Occipital lobe (tissue), 1 donor: ENCODE measurements at regions not wholly inside any gene's neighbourhood (a gene's known extent, or its start where the extent isn't known, plus 50 kb on each side); places are given as distances from the start of the nearest gene placed in this dataset.

Source experiments
- DNase-seq: peaks from one replicate; lab custom pipeline; 2025; lab: John Stamatoyannopoulos, UW

- DNase-seq: no peak
Measured at GRCh38 chr6:167733740-167734661, 92.7 kb upstream of the AFDN start.

DNA sequence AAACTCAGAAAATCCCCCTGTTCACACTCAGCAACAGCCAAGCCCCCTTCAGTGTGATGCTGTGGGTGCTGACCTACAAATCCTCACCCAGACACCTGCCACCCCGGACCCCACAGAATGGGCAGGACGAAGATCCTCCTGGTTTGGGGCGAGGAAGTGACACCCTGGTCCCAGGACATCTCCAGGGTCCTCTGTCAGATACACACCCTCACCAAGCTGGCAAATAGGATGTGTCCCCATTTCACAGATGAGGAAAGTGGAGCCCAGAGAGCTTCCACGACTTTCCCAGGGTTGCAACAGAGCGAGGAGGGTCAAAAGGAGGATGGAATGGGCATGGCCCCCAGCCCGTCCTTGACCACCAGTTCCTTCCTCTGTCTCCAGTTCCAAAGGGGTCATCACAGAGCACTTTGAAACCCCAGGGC lies 92.0 kb upstream of the AFDN start:
- no peak for DNase-seq

GRCh38 chr6:167735084-167735950 lies 91.4 kb upstream of the AFDN start:
- no peak for DNase-seq

DNA sequence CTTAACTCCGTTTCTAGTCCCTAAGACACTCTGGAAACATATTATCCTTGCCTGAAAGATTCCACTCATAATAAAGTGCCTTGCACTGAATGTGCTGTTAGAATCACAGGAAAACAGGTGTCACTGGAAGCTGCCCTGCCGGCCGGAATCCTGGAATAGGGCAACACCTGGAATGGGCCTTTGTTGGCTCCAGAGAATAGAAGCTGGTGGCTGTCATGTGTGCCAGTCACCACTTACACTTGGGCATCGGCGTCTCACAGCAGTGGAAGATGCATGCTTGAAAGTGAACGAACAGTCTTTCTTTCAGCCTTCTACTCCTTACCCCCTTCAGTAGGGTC lies 90.8 kb upstream of the AFDN start:
- no peak for DNase-seq

GRCh38 chr6:167736486-167737204 lies 90.1 kb upstream of the AFDN start:
- DNase-seq: no peak

DNA sequence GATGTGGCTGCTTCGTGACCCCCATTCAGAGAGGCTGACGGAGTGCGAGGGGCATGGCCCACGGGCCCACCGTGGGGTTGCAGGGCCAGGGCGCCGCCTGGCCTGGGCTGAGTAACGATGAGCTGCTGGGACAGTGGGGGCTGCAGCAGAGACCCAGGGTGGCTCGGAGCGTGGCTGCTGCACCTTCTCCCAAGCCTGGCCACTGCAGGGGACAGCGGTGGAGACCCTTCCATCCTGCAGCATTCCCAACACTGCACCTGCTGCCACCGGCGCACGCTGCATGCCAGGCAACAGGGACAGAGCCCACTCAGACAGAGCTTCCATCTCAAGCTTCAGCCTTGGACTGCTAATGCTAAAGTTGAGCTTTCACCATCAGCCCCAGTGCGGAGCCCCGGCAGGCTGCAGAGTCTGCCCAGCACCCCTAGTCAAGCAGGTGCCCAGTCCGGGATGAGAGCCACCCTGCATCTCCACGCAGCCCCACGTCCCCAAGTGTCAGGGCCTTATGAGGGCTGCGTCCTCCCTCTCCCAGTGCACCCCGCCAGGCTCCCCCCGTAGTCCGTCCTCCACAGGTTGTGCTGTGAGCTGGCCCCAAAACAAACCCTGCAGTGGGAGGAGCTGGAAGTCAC lies 89.4 kb upstream of the AFDN start:
- no peak for DNase-seq

DNA sequence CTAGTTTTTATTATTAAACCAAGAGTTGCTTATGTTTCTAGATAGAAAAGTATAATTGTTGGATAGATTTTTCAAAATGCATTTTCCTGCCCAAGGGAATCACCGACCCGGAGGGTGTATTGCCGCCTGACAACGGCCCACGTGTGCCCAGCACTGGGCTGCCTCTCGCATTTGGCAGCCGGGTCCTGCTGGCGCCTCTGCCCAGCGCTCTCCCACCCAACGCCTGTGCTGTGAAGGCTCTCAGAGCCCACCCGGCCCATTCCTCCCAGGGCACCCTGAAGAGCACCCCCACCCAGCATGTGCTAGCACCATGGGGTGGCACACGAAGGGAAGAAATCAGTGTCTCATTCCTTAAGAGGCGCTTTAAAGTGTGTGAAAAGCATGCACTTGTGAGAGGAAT lies 88.3 kb upstream of the AFDN start:
- no peak for DNase-seq

- no peak for DNase-seq
Measured at GRCh38 chr6:167739721-167740475, 86.8 kb upstream of the AFDN start.

GRCh38 chr6:167742719-167743303 lies 83.9 kb upstream of the AFDN start:
- DNase-seq: no peak

DNA sequence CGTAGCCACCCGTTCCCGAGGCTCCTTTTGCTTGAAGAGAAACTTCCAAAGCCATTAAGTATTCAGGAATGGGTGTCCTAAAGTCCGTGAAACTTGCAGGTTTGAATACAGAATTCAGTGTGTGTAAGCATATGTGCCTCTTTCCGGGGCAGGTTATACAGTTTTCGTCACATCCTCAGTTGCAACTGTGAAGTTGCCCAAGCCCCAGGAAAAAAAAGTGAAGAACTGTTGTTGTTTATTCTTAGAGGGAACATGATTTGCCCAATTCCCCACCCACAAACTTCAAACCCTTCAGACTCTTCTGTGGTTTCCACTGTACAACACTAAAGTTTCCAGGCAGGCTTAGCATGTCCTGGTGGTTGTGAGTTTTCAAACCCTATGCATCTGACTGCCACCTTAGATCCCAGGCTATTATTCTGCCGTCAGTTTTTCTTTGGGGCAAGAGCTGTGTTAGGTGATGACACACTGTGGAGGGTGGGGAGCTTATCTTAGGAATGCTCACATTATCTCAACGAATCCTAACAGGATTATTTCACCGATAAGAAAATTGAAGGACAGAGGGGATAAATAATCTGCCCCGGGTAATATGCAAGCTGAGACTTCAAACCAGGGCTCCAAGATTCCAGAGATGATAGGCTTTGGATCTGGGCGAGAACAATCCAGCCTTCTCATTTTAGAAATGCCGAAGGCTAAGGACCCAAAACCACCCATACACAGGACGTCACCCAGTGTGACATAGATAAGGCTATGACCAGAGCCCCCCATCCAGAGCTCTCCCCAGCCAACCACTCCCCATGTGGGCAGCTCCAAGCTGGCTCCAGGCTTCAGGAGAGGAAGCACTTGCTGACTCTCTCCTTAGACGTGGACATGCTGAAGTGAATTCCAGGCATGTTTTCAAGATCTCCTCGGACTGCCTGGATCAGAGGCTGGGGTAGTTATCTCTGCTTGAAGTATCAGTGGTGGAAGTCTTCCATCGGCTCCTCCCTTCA lies 81.7 kb upstream of the AFDN start:
- no peak for DNase-seq

GRCh38 chr6:167745670-167746389 lies 80.9 kb upstream of the AFDN start:
- DNase-seq: no peak

- DNase-seq: no peak
Measured at GRCh38 chr6:167746390-167746907, 80.3 kb upstream of the AFDN start.

GRCh38 chr6:167746975-167747374 lies 79.7 kb upstream of the AFDN start:
- no peak for DNase-seq

- no peak for DNase-seq
Measured at GRCh38 chr6:167747645-167748044, 79.1 kb upstream of the AFDN start.

DNA sequence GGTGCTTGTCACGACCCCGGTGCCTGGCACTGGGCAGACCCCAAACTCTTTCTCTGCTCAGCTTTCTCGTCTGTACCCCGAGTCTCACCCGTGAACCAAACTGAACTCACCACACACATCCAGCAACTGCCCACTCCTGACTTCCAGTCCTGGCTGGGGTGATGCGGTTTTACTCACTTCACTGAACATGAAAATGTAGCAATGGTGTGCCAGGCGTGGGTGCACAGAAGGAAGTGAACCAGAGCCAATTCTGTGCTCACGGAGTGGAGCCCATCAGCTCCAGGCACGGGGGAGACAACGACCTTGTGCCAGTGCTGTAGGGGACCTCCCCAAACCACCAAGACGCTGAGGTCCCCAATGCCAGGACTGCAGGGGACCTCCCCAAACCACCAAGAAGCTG lies 78.7 kb upstream of the AFDN start:
- DNase-seq: no peak

- DNase-seq: no peak
Measured at GRCh38 chr6:167748458-167749379, 78.0 kb upstream of the AFDN start.

- no peak for DNase-seq
Measured at GRCh38 chr6:167750956-167751358, 75.8 kb upstream of the AFDN start.
